Coronary artery (tissue), 2 donors: ENCODE measurements at regions not wholly inside any gene's neighbourhood (a gene's known extent, or its start where the extent isn't known, plus 50 kb on each side); places are given as distances from the start of the nearest gene placed in this dataset.

Experiments
- DNase-seq: peaks from one replicate; pipeline ENCODE4 v3.0.0-alpha.2; 2017; ENCODE audit warnings: low spot score
- H3K27ac ChIP-seq, 2 donors: fragments of 200-600 bp; sonication (generic); one replicate each; pipeline ENCODE4 v1.5.1; 2016 to 2019
- H3K4me3 ChIP-seq: fragments of 200-600 bp; sonication (generic); 2 replicates; pipeline ENCODE4 v1.5.1; 2016; ENCODE audit warnings: mild to moderate bottlenecking, moderate library complexity
- TF ChIP-seq, protein P1 (sequence below): fragments of 200-600 bp; sonication (generic); IDR thresholded peaks from one replicate; pipeline ENCODE4 v1.5.1; 2019; ENCODE audit warnings: antibody characterized with exemption

DNA sequence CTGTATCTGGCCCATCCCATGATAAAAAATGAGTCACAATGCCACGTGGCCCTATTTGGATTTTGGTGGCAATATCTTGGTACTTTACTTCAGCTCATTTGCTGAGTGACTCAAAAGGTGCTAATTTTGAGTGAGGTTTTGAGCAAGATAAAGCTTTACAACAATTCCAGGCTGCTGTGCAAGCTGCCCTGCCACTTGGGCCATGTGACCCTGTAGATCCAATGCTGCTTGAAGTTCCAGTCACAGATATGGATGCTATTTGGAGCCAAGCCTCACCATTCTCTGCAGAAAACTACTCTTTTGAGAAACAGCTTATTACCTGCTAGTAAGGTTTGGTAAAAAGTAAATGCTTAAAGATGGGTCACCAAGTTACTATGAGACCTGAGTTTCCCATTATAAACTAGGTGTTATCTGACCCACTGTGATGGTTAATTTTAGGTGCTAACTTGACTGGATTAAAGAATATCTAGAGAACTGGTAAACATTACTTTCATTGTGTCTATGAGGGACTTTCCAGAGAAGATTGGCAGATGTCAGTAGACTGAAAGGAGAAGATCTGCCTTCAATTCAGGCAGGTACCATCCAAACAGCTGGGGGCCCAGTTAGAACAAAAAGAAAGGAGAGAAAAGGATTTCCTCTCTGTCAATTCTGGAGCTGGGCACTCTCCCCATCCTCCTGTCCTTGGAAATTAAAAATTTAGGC is 1083.9 kb downstream of the DIPK2A start:
- no peak for DNase-seq
- no peak overlapping the region for H3K27ac ChIP-seq
- TF ChIP-seq, protein P1, sequence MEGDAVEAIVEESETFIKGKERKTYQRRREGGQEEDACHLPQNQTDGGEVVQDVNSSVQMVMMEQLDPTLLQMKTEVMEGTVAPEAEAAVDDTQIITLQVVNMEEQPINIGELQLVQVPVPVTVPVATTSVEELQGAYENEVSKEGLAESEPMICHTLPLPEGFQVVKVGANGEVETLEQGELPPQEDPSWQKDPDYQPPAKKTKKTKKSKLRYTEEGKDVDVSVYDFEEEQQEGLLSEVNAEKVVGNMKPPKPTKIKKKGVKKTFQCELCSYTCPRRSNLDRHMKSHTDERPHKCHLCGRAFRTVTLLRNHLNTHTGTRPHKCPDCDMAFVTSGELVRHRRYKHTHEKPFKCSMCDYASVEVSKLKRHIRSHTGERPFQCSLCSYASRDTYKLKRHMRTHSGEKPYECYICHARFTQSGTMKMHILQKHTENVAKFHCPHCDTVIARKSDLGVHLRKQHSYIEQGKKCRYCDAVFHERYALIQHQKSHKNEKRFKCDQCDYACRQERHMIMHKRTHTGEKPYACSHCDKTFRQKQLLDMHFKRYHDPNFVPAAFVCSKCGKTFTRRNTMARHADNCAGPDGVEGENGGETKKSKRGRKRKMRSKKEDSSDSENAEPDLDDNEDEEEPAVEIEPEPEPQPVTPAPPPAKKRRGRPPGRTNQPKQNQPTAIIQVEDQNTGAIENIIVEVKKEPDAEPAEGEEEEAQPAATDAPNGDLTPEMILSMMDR: no peak
- H3K4me3 ChIP-seq: no peak overlapping the region

DNA sequence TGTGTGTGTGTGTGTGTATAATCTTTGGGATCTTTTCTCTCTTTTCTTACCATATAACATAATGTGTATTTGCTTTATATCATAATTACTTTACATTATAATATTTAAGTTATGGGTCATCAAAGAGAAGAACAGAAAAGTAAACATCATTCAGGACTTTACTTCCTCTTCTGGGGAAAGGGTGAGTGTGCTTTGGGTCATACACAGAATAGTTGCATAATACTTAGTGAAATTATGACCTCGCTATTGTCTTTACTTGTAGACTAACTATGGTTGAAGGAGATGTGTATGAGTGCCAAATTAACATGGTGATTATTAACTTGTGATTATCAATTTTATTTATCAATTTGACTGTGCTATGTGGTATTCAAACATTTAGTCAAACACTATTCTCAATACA is 1086.9 kb downstream of the DIPK2A start:
- no peak overlapping the region for H3K4me3 ChIP-seq
- TF ChIP-seq, protein P1: no peak
- no peak for DNase-seq
- no peak overlapping the region for H3K27ac ChIP-seq

DNA sequence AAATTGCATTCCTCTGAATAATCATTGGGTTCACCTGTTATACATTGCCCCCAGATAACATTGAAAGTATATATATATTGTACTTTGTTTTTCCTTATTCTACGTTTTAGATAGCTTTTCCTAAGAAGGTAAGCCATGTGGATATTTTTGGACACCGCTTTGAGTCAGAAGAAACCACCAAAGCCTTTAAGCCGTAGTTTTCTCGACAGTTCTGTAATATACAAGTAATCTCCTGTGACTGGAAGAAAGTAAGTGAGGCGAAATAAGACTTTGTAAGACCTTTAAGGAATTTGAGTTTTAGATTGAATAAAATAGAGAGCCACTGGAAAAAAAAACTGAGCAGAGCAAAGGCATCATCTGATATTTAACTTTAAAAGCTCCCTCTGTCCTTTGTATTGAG is 1092.0 kb downstream of the DIPK2A start:
- TF ChIP-seq, protein P1: no peak
- DNase-seq: no peak

DNA sequence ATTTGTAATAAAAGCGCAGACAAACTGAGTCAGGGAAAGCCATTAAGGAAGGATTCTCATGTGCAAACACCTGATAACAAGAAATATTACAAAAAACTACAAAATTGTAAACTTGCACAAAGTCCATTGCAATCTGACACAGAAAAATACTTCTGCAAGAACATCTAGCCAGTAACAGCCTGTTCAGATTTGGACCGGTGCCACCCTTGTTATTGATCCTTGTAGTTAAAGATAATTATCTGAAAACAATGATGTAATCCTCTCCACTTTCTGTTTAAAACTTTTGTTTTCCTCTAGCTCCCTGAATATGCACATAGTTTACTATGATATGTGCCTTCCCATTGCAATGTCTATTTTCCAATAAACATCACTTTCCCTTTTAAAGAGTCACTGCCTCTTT is 1090.2 kb downstream of the PLOD2 start:
- no peak overlapping the region for H3K27ac ChIP-seq
- DNase-seq: no peak
- no peak overlapping the region for H3K4me3 ChIP-seq
- TF ChIP-seq, protein P1: no peak

More for the DNA sequence above, 1092.0 kb downstream of the DIPK2A start:
- H3K4me3 ChIP-seq: no peak overlapping the region
- H3K27ac ChIP-seq: no peak overlapping the region

DNA sequence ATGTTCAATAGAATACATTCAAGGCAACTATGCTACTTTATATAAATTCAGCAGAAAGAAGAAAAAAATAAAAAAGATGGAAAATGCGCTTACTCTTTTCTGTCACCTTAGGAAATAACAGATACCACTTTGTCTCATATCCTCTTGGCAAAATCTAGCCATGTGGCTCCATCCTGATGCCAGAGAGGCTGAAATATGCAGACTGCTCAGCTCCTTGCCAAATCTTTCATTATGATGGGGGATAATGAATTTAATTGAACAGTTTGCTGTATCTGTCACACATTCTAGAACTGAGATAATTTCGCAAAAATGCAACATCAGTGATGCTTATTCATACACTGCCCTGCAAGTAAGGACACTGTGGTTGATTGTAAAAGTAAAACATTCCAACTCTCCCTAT is 1081.5 kb downstream of the PLOD2 start:
- TF ChIP-seq, protein P1: no peak
- no peak overlapping the region for H3K27ac ChIP-seq
- DNase-seq: no peak
- no peak overlapping the region for H3K4me3 ChIP-seq

DNA sequence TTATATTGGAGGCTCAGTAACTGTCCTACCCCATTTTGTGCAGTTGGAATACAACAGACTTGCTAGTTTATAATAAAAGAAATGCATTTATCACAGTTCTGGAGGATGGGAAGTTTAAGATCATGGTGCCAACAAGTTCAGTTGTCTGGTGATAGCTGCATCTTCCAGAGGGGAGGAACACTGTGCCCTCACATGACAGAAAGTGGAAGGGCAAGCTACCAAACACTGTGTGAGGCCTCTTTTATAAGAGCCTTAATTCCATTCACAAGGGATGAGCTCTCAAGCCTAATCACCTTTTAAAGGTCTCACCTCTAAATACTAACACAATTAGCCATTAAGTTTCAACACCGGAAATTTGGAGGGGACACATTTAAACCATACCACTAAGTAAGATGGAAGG is 1073.9 kb downstream of the PLOD2 start:
- TF ChIP-seq, protein P1: no peak
- no peak for DNase-seq
- Histone ChIP-seq H3K27ac (no peak overlapping the region), H3K4me3 (no peak overlapping the region)

DNA sequence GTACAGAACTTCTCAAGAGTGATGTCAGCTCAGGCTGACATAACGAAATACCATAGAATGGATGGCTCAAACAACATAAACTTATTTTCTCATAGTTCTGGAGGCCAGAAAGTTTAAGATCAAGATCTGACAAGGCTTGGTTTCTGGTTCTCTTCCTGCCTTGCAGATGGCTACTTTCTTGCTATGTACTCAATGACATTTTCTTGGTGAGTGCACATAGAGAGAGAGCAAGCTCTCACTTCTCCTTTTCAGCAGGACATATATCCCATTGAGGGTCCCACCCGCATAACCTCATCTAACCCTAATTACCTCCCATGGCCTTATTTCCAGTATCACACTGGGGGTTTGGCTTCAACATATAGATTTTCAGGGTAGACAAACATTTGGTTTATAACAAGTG is 1072.1 kb downstream of the PLOD2 start:
- no peak for DNase-seq
- no peak overlapping the region for H3K4me3 ChIP-seq
- no peak overlapping the region for H3K27ac ChIP-seq
- TF ChIP-seq, protein P1: no peak
